SU-DHL-6 (cell line): ENCODE measurements at regions not wholly inside any gene's neighbourhood (a gene's known extent, or its start where the extent isn't known, plus 50 kb on each side); places are given as distances from the start of the nearest gene placed in this dataset.

Source experiments
- EZH2phosphoT487 ChIP-seq: fragments of 200-600 bp; sonication (generic), shearing (Covaris generic); conservative IDR thresholded peaks from 2 replicates; pipeline ENCODE4 v1.6.1; 2018; ENCODE audit warnings: mild to moderate bottlenecking, antibody characterized with exemption, low read length, moderate library complexity, mixed read lengths
- TF ChIP-seq, protein P1 (sequence below): fragments of 200-600 bp; sonication (generic); IDR thresholded peaks from one replicate; pipeline ENCODE4 v1.5.1; 2017; ENCODE audit warnings: antibody characterized with exemption, mild to moderate bottlenecking, low read length, moderate library complexity; ENCODE audit not compliant: insufficient read depth, poor library complexity, severe bottlenecking

DNA sequence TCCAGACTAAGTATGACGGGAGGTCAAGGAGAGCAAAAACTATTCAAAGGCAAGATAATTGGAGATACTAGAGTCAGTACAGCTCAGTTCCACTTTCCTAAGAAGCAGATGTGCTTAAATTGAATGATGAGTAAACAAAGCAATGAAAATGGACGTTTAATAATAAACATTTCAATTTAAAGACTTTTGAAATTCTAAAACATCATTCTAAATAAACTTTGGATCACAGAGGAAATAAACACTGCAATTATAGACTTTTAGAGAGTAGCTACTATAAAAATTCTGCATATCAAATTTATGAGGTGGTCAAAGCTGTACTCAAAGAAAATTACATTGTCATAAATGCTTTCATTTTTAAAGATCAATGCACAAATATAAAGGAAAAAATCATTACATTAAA lies 418.3 kb downstream of the GPAM start:
- TF ChIP-seq, protein P1, sequence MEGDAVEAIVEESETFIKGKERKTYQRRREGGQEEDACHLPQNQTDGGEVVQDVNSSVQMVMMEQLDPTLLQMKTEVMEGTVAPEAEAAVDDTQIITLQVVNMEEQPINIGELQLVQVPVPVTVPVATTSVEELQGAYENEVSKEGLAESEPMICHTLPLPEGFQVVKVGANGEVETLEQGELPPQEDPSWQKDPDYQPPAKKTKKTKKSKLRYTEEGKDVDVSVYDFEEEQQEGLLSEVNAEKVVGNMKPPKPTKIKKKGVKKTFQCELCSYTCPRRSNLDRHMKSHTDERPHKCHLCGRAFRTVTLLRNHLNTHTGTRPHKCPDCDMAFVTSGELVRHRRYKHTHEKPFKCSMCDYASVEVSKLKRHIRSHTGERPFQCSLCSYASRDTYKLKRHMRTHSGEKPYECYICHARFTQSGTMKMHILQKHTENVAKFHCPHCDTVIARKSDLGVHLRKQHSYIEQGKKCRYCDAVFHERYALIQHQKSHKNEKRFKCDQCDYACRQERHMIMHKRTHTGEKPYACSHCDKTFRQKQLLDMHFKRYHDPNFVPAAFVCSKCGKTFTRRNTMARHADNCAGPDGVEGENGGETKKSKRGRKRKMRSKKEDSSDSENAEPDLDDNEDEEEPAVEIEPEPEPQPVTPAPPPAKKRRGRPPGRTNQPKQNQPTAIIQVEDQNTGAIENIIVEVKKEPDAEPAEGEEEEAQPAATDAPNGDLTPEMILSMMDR, result no peak
- no peak for TF ChIP-seq EZH2phosphoT487
